ENCODE measurements at regions not wholly inside any gene's neighbourhood (a gene's known extent, or its start where the extent isn't known, plus 50 kb on each side); places are given as distances from the start of the nearest gene placed in this dataset.

DNA sequence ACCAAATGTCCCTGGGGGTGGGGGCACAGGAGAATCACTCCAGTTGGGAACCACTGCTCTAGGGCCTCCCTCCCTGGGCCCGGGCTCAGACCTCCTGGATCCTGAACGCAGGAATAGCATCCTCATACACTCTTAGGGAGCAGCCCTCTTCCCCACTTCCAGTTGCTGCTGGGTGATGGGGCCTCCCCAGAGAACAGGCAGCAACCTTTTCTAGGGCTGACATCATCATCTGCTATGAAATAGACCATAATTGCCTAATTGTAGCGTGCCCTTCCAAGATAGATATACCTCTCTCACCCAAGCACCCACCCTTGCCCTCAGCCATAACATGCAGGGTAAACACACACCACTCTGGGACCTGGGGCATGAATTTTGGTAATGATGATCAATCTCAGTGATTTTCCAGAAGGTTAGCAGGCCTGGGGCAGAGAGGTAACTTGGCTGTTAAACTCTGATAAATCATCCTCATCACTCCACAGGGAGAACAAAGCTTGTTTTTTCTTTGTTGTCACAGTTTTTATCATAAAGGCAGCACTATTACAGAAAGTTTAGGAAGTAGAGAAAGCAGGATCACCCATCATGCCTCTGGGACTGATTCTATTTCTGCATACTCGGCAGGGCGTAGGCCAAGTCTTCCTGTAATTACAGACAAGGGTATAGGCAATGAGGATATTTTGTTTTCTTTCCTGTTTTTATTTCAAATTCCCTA, 88.3 kb upstream of the PRDM11 start:
- H3K4me1 ChIP-seq (ENCODE audit: control insufficient read depth, insufficient read depth, low read depth, low read length), result no peaks in the 10 kb centered on the region
- H3K14ac ChIP-seq (ENCODE audit: low read length in 2 of 2), result no peak overlapping the region
- H4K91ac ChIP-seq (ENCODE audit: low read length), result no peak overlapping the region
- no peak overlapping the region for H3K23ac ChIP-seq (ENCODE audit: low read length in 2 of 2)
- H2AFZ ChIP-seq (ENCODE audit: low read depth, low read length), result no peak overlapping the region
- H3K9ac ChIP-seq (ENCODE audit: low read length), result no peak overlapping the region
- H3K36me3 ChIP-seq (ENCODE audit: control insufficient read depth in 1 of 2, insufficient read depth in 2 of 2, low read depth in 1 of 2, low read length in 2 of 2), result no peaks in the 10 kb centered on the region
- no peak overlapping the region for H3K18ac ChIP-seq (ENCODE audit: low read depth in 1 of 2, low read length in 2 of 2)
- no peak overlapping the region for H2BK15ac ChIP-seq (ENCODE audit: low read depth, poor library complexity, severe bottlenecking)
- no peak overlapping the region for H2BK5ac ChIP-seq (ENCODE audit: low read depth, low read length, poor library complexity, severe bottlenecking)
- WGBS, result 85% methylated on average over 3 of the region's 5 CpGs
- H3K9me3 ChIP-seq (ENCODE audit: control insufficient read depth, low read length), result peaks cover 1% of the 10 kb centered on the region
- H3K27ac ChIP-seq (ENCODE audit: low read length, poor library complexity, severe bottlenecking), result no peak overlapping the region
- peak overlapping the region in 1 of 2 experiments; percentile 6 for H2BK12ac ChIP-seq (ENCODE audit: low read length in 2 of 2)
- DNase-seq, result no peak
- H3K4ac ChIP-seq (ENCODE audit: low read depth in 1 of 2, low read length in 2 of 2), result no peak overlapping the region
- no peak overlapping the region for H3K4me3 ChIP-seq (ENCODE audit: insufficient read depth in 1 of 2, low read depth in 1 of 2, low read length in 2 of 2)
- H4K8ac ChIP-seq (ENCODE audit: low read length), result no peak overlapping the region
- H3K27me3 ChIP-seq (ENCODE audit: control insufficient read depth in 1 of 2, insufficient read depth in 1 of 2, low read length in 2 of 2), result peaks cover 0 to 13% of the 10 kb centered on the region in 2 experiments
- no peak overlapping the region for H2BK120ac ChIP-seq (ENCODE audit: low read depth, low read length)
- no peak overlapping the region for H3K4me2 ChIP-seq (ENCODE audit: low read length, poor library complexity, severe bottlenecking)
- no peaks in the 10 kb centered on the region for H3K79me1 ChIP-seq (replicated peaks; ENCODE audit: low read length, poor library complexity, severe bottlenecking)
- no peak overlapping the region for H2AK5ac ChIP-seq (ENCODE audit: low read length, severe bottlenecking)

DNA sequence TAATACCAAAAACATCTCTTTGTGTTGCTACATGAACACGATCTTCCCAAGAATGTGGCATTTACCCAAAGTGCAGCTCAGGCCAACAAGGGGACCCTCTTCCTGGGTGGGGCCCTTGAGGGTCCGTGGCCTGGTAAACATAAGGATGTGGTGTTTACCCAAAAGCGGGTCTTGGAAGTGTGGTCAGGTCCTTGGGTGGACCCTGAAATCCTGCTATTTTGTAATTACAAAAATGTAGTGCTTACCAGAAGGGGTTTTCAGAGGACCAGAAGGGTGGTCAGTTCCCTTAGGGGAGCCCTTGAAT, 87.8 kb upstream of the PRDM11 start:
- Histone ChIP-seq H3K27me3 (ENCODE audit: control insufficient read depth in 1 of 2, insufficient read depth in 1 of 2, low read length in 2 of 2) (peaks cover 0 to 11% of the 10 kb centered on the region in 2 experiments), H3K36me3 (ENCODE audit: control insufficient read depth in 1 of 2, insufficient read depth in 2 of 2, low read depth in 1 of 2, low read length in 2 of 2) (no peaks in the 10 kb centered on the region), H2AK5ac (ENCODE audit: low read length, severe bottlenecking) (no peak overlapping the region), H2BK12ac (ENCODE audit: low read length in 2 of 2) (no peak overlapping the region), H3K9me3 (ENCODE audit: control insufficient read depth, low read length) (peaks cover 7% of the 10 kb centered on the region), H4K91ac (ENCODE audit: low read length) (no peak overlapping the region), H3K9ac (ENCODE audit: low read length) (no peak overlapping the region), H3K79me1 (replicated peaks; ENCODE audit: low read length, poor library complexity, severe bottlenecking) (no peaks in the 10 kb centered on the region), H3K4me3 (ENCODE audit: insufficient read depth in 1 of 2, low read depth in 1 of 2, low read length in 2 of 2) (no peak overlapping the region), H3K4me2 (ENCODE audit: low read length, poor library complexity, severe bottlenecking) (no peak overlapping the region), H2BK15ac (ENCODE audit: low read depth, poor library complexity, severe bottlenecking) (no peak overlapping the region), H3K14ac (ENCODE audit: low read length in 2 of 2) (no peak overlapping the region), H3K4me1 (ENCODE audit: control insufficient read depth, insufficient read depth, low read depth, low read length) (no peaks in the 10 kb centered on the region), H3K18ac (ENCODE audit: low read depth in 1 of 2, low read length in 2 of 2) (no peak overlapping the region), H4K8ac (ENCODE audit: low read length) (no peak overlapping the region), H3K27ac (ENCODE audit: low read length, poor library complexity, severe bottlenecking) (no peak overlapping the region), H3K23ac (ENCODE audit: low read length in 2 of 2) (no peak overlapping the region), H2BK120ac (ENCODE audit: low read depth, low read length) (no peak overlapping the region), H2BK5ac (ENCODE audit: low read depth, low read length, poor library complexity, severe bottlenecking) (no peak overlapping the region), H2AFZ (ENCODE audit: low read depth, low read length) (no peak overlapping the region), H3K4ac (ENCODE audit: low read depth in 1 of 2, low read length in 2 of 2) (no peak overlapping the region)
- 83% methylated on average over 3 of the region's 3 CpGs for WGBS
- DNase-seq, result no peak

DNA sequence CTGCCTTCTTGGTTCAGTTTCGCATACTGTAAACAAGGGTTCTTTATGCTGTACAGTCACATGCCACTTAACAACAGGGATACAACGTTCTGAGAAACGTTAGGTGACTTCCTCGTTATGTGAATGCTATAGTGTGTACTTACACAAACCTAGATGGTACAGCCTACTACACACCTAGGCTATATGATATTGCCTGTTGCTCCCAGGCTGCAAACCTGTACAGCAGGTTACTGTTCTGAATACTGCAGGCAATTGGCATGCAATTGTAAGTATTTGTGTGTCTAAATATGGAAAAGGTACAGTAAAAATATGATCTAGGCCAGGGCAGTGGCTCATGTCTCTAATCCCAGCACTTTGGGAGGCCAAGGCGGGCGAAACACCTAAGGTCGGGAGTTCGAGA, 85.7 kb upstream of the PRDM11 start:
- peaks cover 25% of the 10 kb centered on the region for H3K9me3 ChIP-seq (ENCODE audit: control insufficient read depth, low read length)
- no peak for DNase-seq
- no peaks in the 10 kb centered on the region for H3K79me1 ChIP-seq (replicated peaks; ENCODE audit: low read length, poor library complexity, severe bottlenecking)
- H4K8ac ChIP-seq (ENCODE audit: low read length), result no peak overlapping the region
- no peaks in the 10 kb centered on the region for H3K36me3 ChIP-seq (ENCODE audit: control insufficient read depth in 1 of 2, insufficient read depth in 2 of 2, low read depth in 1 of 2, low read length in 2 of 2)
- peak overlapping the region in 1 of 2 experiments; percentile 22 for H3K14ac ChIP-seq (ENCODE audit: low read length in 2 of 2)
- H3K4ac ChIP-seq (ENCODE audit: low read depth in 1 of 2, low read length in 2 of 2), result peak overlapping the region in 1 of 2 experiments; percentile 18
- H2BK120ac ChIP-seq (ENCODE audit: low read depth, low read length), result no peak overlapping the region
- peak overlapping the region in 1 of 2 experiments; percentile 6 for H3K18ac ChIP-seq (ENCODE audit: low read depth in 1 of 2, low read length in 2 of 2)
- no peak overlapping the region for H2AFZ ChIP-seq (ENCODE audit: low read depth, low read length)
- H3K4me2 ChIP-seq (ENCODE audit: low read length, poor library complexity, severe bottlenecking), result no peak overlapping the region
- no peak overlapping the region for H2BK15ac ChIP-seq (ENCODE audit: low read depth, poor library complexity, severe bottlenecking)
- H3K4me3 ChIP-seq (ENCODE audit: insufficient read depth in 1 of 2, low read depth in 1 of 2, low read length in 2 of 2), result no peak overlapping the region
- H4K91ac ChIP-seq (ENCODE audit: low read length), result no peak overlapping the region
- H2AK5ac ChIP-seq (ENCODE audit: low read length, severe bottlenecking), result no peak overlapping the region
- H2BK12ac ChIP-seq (ENCODE audit: low read length in 2 of 2), result no peak overlapping the region
- WGBS, result 89% methylated on average over 6 of the region's 8 CpGs
- no peaks in the 10 kb centered on the region for H3K4me1 ChIP-seq (ENCODE audit: control insufficient read depth, insufficient read depth, low read depth, low read length)
- H2BK5ac ChIP-seq (ENCODE audit: low read depth, low read length, poor library complexity, severe bottlenecking), result no peak overlapping the region
- peaks cover 6 to 16% of the 10 kb centered on the region in 2 experiments for H3K27me3 ChIP-seq (ENCODE audit: control insufficient read depth in 1 of 2, insufficient read depth in 1 of 2, low read length in 2 of 2)
- H3K9ac ChIP-seq (ENCODE audit: low read length), result no peak overlapping the region
- H3K23ac ChIP-seq (ENCODE audit: low read length in 2 of 2), result no peak overlapping the region
- H3K27ac ChIP-seq (ENCODE audit: low read length, poor library complexity, severe bottlenecking), result no peak overlapping the region

DNA sequence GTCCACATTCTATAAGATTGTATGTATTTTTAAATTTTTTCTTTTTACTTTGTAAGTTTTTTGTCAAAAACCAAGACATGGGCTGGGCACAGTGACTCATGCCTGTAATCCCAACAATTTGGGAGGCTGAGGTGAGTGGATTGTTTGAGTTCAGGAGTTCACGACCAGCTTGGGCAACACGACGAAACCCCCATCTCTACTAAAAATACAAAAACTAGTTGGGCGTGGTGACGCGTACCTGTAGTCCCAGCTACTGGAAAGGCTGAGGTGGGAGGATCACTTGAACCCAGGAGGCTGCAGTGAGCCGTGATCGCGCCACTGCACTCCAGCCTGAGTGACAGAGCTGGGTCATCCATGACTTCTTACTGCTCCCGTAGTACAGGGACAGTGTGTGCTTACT, 84.8 kb upstream of the PRDM11 start:
- 91% methylated on average over 8 of the region's 10 CpGs for WGBS
- H2BK15ac ChIP-seq (ENCODE audit: low read depth, poor library complexity, severe bottlenecking), result no peak overlapping the region

More for the DNA sequence above, 84.8 kb upstream of the PRDM11 start:
- H2AFZ ChIP-seq (ENCODE audit: low read depth, low read length), result no peak overlapping the region
- no peak overlapping the region for H3K4me2 ChIP-seq (ENCODE audit: low read length, poor library complexity, severe bottlenecking)
- no peaks in the 10 kb centered on the region for H3K4me1 ChIP-seq (ENCODE audit: control insufficient read depth, insufficient read depth, low read depth, low read length)
- no peak overlapping the region for H2BK5ac ChIP-seq (ENCODE audit: low read depth, low read length, poor library complexity, severe bottlenecking)
- H3K4me3 ChIP-seq (ENCODE audit: insufficient read depth in 1 of 2, low read depth in 1 of 2, low read length in 2 of 2), result no peak overlapping the region
- H2BK120ac ChIP-seq (ENCODE audit: low read depth, low read length), result no peak overlapping the region
- H3K9me3 ChIP-seq (ENCODE audit: control insufficient read depth, low read length), result peaks cover 28% of the 10 kb centered on the region
- H4K91ac ChIP-seq (ENCODE audit: low read length), result no peak overlapping the region
- no peak overlapping the region for H2AK5ac ChIP-seq (ENCODE audit: low read length, severe bottlenecking)
- DNase-seq, result no peak
- no peak overlapping the region for H2BK12ac ChIP-seq (ENCODE audit: low read length in 2 of 2)
- no peak overlapping the region for H3K14ac ChIP-seq (ENCODE audit: low read length in 2 of 2)
- peaks cover 7 to 18% of the 10 kb centered on the region in 2 experiments for H3K27me3 ChIP-seq (ENCODE audit: control insufficient read depth in 1 of 2, insufficient read depth in 1 of 2, low read length in 2 of 2)
- H3K4ac ChIP-seq (ENCODE audit: low read depth in 1 of 2, low read length in 2 of 2), result peak overlapping the region in 1 of 2 experiments; percentile 43
- no peak overlapping the region for H4K8ac ChIP-seq (ENCODE audit: low read length)
- H3K79me1 ChIP-seq (replicated peaks; ENCODE audit: low read length, poor library complexity, severe bottlenecking), result no peaks in the 10 kb centered on the region
- H3K27ac ChIP-seq (ENCODE audit: low read length, poor library complexity, severe bottlenecking), result no peak overlapping the region
- H3K23ac ChIP-seq (ENCODE audit: low read length in 2 of 2), result no peak overlapping the region
- no peak overlapping the region for H3K9ac ChIP-seq (ENCODE audit: low read length)
- no peak overlapping the region for H3K18ac ChIP-seq (ENCODE audit: low read depth in 1 of 2, low read length in 2 of 2)
- H3K36me3 ChIP-seq (ENCODE audit: control insufficient read depth in 1 of 2, insufficient read depth in 2 of 2, low read depth in 1 of 2, low read length in 2 of 2), result no peaks in the 10 kb centered on the region

All from mesenchymal stem cell (in vitro differentiated cells and primary cell).